Lower leg skin (tissue), 3 donors: ENCODE measurements at regions not wholly inside any gene's neighbourhood (a gene's known extent, or its start where the extent isn't known, plus 50 kb on each side); places are given as distances from the start of the nearest gene placed in this dataset.

Experiments used
- CTCF ChIP-seq, 3 donors: fragments of 450-650 bp; IDR thresholded peaks; one replicate each; pipeline ENCODE4 v1.5.1; 2016; ENCODE audit warnings: antibody characterized with exemption in 3 of 3, mild to moderate bottlenecking in 3 of 3, moderate library complexity in 2 of 3
- POLR2A ChIP-seq, 2 donors: fragments of 450-650 bp; IDR thresholded peaks; one replicate each; pipeline ENCODE4 v1.6.1; 2016 to 2017; ENCODE audit warnings: antibody characterized with exemption in 2 of 2, mild to moderate bottlenecking in 1 of 2, moderate library complexity in 1 of 2

GRCh38 chr1:233549404-233549803 lies 64.5 kb upstream of the KCNK1 start:
- TF ChIP-seq CTCF (IDR thresholded peaks at IDR 0.05) (no peak), POLR2A (IDR thresholded peaks at IDR 0.05) (no peak)
